Small intestine (tissue), 7 donors: ENCODE measurements at regions not wholly inside any gene's neighbourhood (a gene's known extent, or its start where the extent isn't known, plus 50 kb on each side); places are given as distances from the start of the nearest gene placed in this dataset.

ENCODE experiments used
- DNase-seq, 2 donors: peaks; one replicate each; pipeline versions ENCODE4 v3.0.0 to v3.0.0-alpha.2; 2013
- FAIRE-seq: peaks from 2 replicates; lab custom pipeline; 2012; peaks lifted over from hg19 to GRCh38; lab: Jason Lieb, UNC
- H3K27ac ChIP-seq, 3 donors: one replicate each; pipeline ENCODE4 v1.5.1; 2013; ENCODE audit warnings: low read length in 2 of 3, mild to moderate bottlenecking in 2 of 3, control low read depth in 1 of 3, inconsistent platforms in 1 of 3, low read depth in 1 of 3, moderate library complexity in 1 of 3
- H3K27me3 ChIP-seq, 3 donors: one replicate each; pipeline ENCODE4 v1.6.1; 2013; ENCODE audit warnings: low read length in 3 of 3, inconsistent platforms in 1 of 3; ENCODE audit not compliant: control insufficient read depth in 3 of 3, insufficient read depth in 3 of 3
- H3K36me3 ChIP-seq, 3 donors: one replicate each; pipeline ENCODE4 v1.6.1; 2013; ENCODE audit warnings: low read length in 3 of 3, inconsistent platforms in 1 of 3, low read depth in 1 of 3, mild to moderate bottlenecking in 1 of 3, moderate library complexity in 1 of 3; ENCODE audit not compliant: control insufficient read depth in 3 of 3, insufficient read depth in 2 of 3
- H3K4me1 ChIP-seq, 3 donors: one replicate each; pipeline ENCODE4 v1.6.1; 2013; ENCODE audit warnings: low read length in 2 of 3, inconsistent platforms in 1 of 3, low read depth in 1 of 3, mild to moderate bottlenecking in 1 of 3, moderate library complexity in 1 of 3; ENCODE audit not compliant: control insufficient read depth in 3 of 3, insufficient read depth in 2 of 3
- H3K4me3 ChIP-seq, 3 donors: one replicate each; pipeline ENCODE4 v1.5.1; 2013; ENCODE audit warnings: low read length in 3 of 3, control low read depth in 1 of 3, inconsistent platforms in 1 of 3, low read depth in 1 of 3, mild to moderate bottlenecking in 1 of 3, moderate library complexity in 1 of 3
- H3K9me3 ChIP-seq, 2 donors: one replicate each; pipeline ENCODE4 v1.6.1; 2013; ENCODE audit warnings: low read depth in 1 of 2, low read length in 1 of 2; ENCODE audit not compliant: control insufficient read depth in 2 of 2, insufficient read depth in 1 of 2
- WGBS, 3 donors: extraction: QIAGEN DNeasy Blood & Tissue Kit; methylation state at CpG; one replicate each; pipeline ENCODE4 v1.1.7; 2013; 5-methylcytosine and 5-hydroxymethylcytosine counted together
- donor health status: healthy with polysubstance abuse.
- donor health status: control.
- donor health status: control.
- donor health status: Bipolar disorder and iron deficiency.
- donor health status: healthy.

- DNase-seq (no peak), FAIRE-seq (no peak)
- WGBS, 3 donors, result 68 to 79% (median 72%) methylated on average over 2 of the region's 2 CpGs
- no peak overlapping the region for H3K27ac ChIP-seq
- H3K9me3 ChIP-seq, result no peaks in the 10 kb centered on the region
- H3K36me3 ChIP-seq, result no peaks in the 10 kb centered on the region
- H3K4me1 ChIP-seq, result no peaks in the 10 kb centered on the region
- H3K27me3 ChIP-seq, result no peaks in the 10 kb centered on the region
- no peak overlapping the region for H3K4me3 ChIP-seq
Observed at GRCh38 chr2:144011553-144011952, 508.4 kb downstream of the ZEB2 start.

GRCh38 chr2:144011098-144011497 lies 508.8 kb downstream of the ZEB2 start:
- DNase-seq, result no peak
- no peaks in the 10 kb centered on the region for H3K27me3 ChIP-seq
- no peaks in the 10 kb centered on the region for H3K36me3 ChIP-seq
- no peaks in the 10 kb centered on the region for H3K9me3 ChIP-seq
- H3K4me1 ChIP-seq, result no peaks in the 10 kb centered on the region
- H3K27ac ChIP-seq, result no peak overlapping the region
- no peak overlapping the region for H3K4me3 ChIP-seq
- FAIRE-seq, result no peak

- no peak for FAIRE-seq
- DNase-seq, result no peak
- WGBS, 3 donors, result 97 to 100% (median 99%) methylated on average over 1 of the region's 1 CpG
- no peaks in the 10 kb centered on the region for H3K36me3 ChIP-seq
- no peak overlapping the region for H3K27ac ChIP-seq
- H3K4me3 ChIP-seq, result no peak overlapping the region
- no peaks in the 10 kb centered on the region for H3K27me3 ChIP-seq
- H3K9me3 ChIP-seq, result no peaks in the 10 kb centered on the region
- no peaks in the 10 kb centered on the region for H3K4me1 ChIP-seq
Observed at GRCh38 chr2:144010096-144010836, 509.7 kb downstream of the ZEB2 start.

- DNase-seq (no peak), FAIRE-seq (no peak)
- H3K9me3 ChIP-seq, result no peaks in the 10 kb centered on the region
- 95 to 97% (median 95%) methylated on average over 7 of the region's 7 CpGs for WGBS, 3 donors
- H3K27ac ChIP-seq, result no peak overlapping the region
- H3K27me3 ChIP-seq, result no peaks in the 10 kb centered on the region
- H3K36me3 ChIP-seq, result no peaks in the 10 kb centered on the region
- H3K4me3 ChIP-seq, result no peak overlapping the region
- no peaks in the 10 kb centered on the region for H3K4me1 ChIP-seq
Observed at GRCh38 chr2:144006139-144006538, 513.8 kb downstream of the ZEB2 start.

- no peak for FAIRE-seq
- no peak overlapping the region for H3K4me3 ChIP-seq
Observed at GRCh38 chr2:144004742-144005141, 515.2 kb downstream of the ZEB2 start.

GRCh38 chr2:144003460-144004075 lies 516.4 kb downstream of the ZEB2 start:
- no peak overlapping the region for H3K27ac ChIP-seq
- H3K9me3 ChIP-seq, result no peaks in the 10 kb centered on the region
- WGBS, 3 donors, result 81 to 95% (median 88%) methylated on average over 2 of the region's 2 CpGs
- H3K4me1 ChIP-seq, result no peaks in the 10 kb centered on the region
- no peak for DNase-seq
- no peaks in the 10 kb centered on the region for H3K27me3 ChIP-seq
- no peaks in the 10 kb centered on the region for H3K36me3 ChIP-seq
- H3K4me3 ChIP-seq, result no peak overlapping the region
- FAIRE-seq, result no peak

More at GRCh38 chr2:144004742-144005141, 515.2 kb downstream of the ZEB2 start:
- Histone ChIP-seq H3K4me1 (no peaks in the 10 kb centered on the region), H3K36me3 (no peaks in the 10 kb centered on the region), H3K9me3 (no peaks in the 10 kb centered on the region), H3K27me3 (no peaks in the 10 kb centered on the region), H3K27ac (no peak overlapping the region)
- WGBS, 3 donors, result 89 to 91% (median 90%) methylated on average over 9 of the region's 9 CpGs
- DNase-seq, result no peak

- WGBS, 3 donors, result 61 to 72% (median 64%) methylated on average over 2 of the region's 2 CpGs
- FAIRE-seq (no peak), DNase-seq (no peak)
- H3K27ac ChIP-seq, result no peak overlapping the region
- no peaks in the 10 kb centered on the region for H3K27me3 ChIP-seq
- H3K9me3 ChIP-seq, result no peaks in the 10 kb centered on the region
- H3K4me1 ChIP-seq, result no peaks in the 10 kb centered on the region
- no peak overlapping the region for H3K4me3 ChIP-seq
- H3K36me3 ChIP-seq, result no peaks in the 10 kb centered on the region
Observed at GRCh38 chr2:143996974-143997373, 522.9 kb downstream of the ZEB2 start.

- 95 to 98% (median 97%) methylated on average over 1 of the region's 1 CpG for WGBS, 3 donors
Observed at GRCh38 chr2:143994961-143995360, 525.0 kb downstream of the ZEB2 start.

More at GRCh38 chr2:143994961-143995360, 525.0 kb downstream of the ZEB2 start:
- FAIRE-seq (no peak), DNase-seq (no peak)
- H3K4me3 ChIP-seq, result no peak overlapping the region
- no peaks in the 10 kb centered on the region for H3K9me3 ChIP-seq
- H3K27ac ChIP-seq, result no peak overlapping the region
- H3K4me1 ChIP-seq, result no peaks in the 10 kb centered on the region
- H3K36me3 ChIP-seq, result no peaks in the 10 kb centered on the region
- H3K27me3 ChIP-seq, result no peaks in the 10 kb centered on the region
